ENCODE measurements at regions not wholly inside any gene's neighbourhood (a gene's known extent, or its start where the extent isn't known, plus 50 kb on each side); places are given as distances from the start of the nearest gene placed in this dataset.

GRCh38 chr11:135061166-135061565, 649.1 kb upstream of the B3GAT1 start (continued):
- no peak for TF ChIP-seq ZNF136 (CRISPR knock-in tag; IDR thresholded peaks at IDR 0.05; ENCODE audit: low read depth)
- TF ChIP-seq STAG1 (CRISPR knock-in tag; IDR thresholded peaks at IDR 0.05) = no peak
- TF ChIP-seq, protein P1, sequence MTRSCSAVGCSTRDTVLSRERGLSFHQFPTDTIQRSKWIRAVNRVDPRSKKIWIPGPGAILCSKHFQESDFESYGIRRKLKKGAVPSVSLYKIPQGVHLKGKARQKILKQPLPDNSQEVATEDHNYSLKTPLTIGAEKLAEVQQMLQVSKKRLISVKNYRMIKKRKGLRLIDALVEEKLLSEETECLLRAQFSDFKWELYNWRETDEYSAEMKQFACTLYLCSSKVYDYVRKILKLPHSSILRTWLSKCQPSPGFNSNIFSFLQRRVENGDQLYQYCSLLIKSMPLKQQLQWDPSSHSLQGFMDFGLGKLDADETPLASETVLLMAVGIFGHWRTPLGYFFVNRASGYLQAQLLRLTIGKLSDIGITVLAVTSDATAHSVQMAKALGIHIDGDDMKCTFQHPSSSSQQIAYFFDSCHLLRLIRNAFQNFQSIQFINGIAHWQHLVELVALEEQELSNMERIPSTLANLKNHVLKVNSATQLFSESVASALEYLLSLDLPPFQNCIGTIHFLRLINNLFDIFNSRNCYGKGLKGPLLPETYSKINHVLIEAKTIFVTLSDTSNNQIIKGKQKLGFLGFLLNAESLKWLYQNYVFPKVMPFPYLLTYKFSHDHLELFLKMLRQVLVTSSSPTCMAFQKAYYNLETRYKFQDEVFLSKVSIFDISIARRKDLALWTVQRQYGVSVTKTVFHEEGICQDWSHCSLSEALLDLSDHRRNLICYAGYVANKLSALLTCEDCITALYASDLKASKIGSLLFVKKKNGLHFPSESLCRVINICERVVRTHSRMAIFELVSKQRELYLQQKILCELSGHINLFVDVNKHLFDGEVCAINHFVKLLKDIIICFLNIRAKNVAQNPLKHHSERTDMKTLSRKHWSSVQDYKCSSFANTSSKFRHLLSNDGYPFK (CRISPR knock-in tag; IDR thresholded peaks at IDR 0.05; ENCODE audit: borderline replicate concordance) = no peak
- no peak for TF ChIP-seq SP4 (CRISPR knock-in tag; IDR thresholded peaks at IDR 0.05)
- no peak for TF ChIP-seq POLR2AphosphoS5 (IDR thresholded peaks at IDR 0.05; ENCODE audit: low read depth, low read length)
- TF ChIP-seq, protein P2, sequence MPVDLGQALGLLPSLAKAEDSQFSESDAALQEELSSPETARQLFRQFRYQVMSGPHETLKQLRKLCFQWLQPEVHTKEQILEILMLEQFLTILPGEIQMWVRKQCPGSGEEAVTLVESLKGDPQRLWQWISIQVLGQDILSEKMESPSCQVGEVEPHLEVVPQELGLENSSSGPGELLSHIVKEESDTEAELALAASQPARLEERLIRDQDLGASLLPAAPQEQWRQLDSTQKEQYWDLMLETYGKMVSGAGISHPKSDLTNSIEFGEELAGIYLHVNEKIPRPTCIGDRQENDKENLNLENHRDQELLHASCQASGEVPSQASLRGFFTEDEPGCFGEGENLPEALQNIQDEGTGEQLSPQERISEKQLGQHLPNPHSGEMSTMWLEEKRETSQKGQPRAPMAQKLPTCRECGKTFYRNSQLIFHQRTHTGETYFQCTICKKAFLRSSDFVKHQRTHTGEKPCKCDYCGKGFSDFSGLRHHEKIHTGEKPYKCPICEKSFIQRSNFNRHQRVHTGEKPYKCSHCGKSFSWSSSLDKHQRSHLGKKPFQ (CRISPR knock-in tag; IDR thresholded peaks at IDR 0.05; ENCODE audit: insufficient replicate concordance) = no peak
- TF ChIP-seq, protein P3, sequence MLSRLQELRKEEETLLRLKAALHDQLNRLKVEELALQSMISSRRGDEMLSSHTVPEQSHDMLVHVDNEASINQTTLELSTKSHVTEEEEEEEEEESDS (CRISPR knock-in tag; IDR thresholded peaks at IDR 0.05; ENCODE audit: borderline replicate concordance) = no peak

GRCh38 chr11:135046986-135047385, 634.9 kb upstream of the B3GAT1 start:
- 11% methylated on average over 7 of the region's 13 CpGs for WGBS (ENCODE audit: low lambda C conversion rate)
- Histone ChIP-seq H3K9me3 (ENCODE audit: low read length) (no peaks in the 10 kb centered on the region), H3K36me3 (replicated peaks in 1 of 2; ENCODE audit: control insufficient read depth in 1 of 2, insufficient read depth in 2 of 2, low read length in 2 of 2) (no peaks in the 10 kb centered on the region), H3K4me1 (ENCODE audit: insufficient read depth, low read length) (peaks cover 11% of the 10 kb centered on the region), H3K4me2 (ENCODE audit: low read depth, low read length) (no peak overlapping the region), H4K20me1 (ENCODE audit: insufficient read depth, low read length) (no peaks in the 10 kb centered on the region; the same call in 1 of the 2 replicates), H3K79me2 (ENCODE audit: insufficient read depth, low read length) (no peaks in the 10 kb centered on the region), H3K27me3 (ENCODE audit: control insufficient read depth in 1 of 2, insufficient read depth in 2 of 2, low read length in 2 of 2) (peaks cover 2 to 4% of the 10 kb centered on the region in 2 experiments; a peak in 2 of 5 replicates), H3K27ac (ENCODE audit: extremely low read length, insufficient read depth, low read length) (no peak overlapping the region), H2AFZ (ENCODE audit: low read length) (no peak overlapping the region), H3K4me3 (replicated peaks in 1 of 3; ENCODE audit: insufficient read depth in 1 of 3, low read depth in 2 of 3, low read length in 3 of 3) (no peak overlapping the region), H3K9ac (ENCODE audit: insufficient read depth, low read depth, low read length) (no peak overlapping the region)
- in situ Hi-C loops (cut with HindIII; ENCODE audit: extremely low pct_ligation_motif_present, low pct_unique_long_range_greater_than_20kb) (no loop called here), intact Hi-C loops (cut with micrococcal nuclease; ENCODE audit: unreplicated experiment) (no loop called here)
- FAIRE-seq (no peak), DNase-seq (ENCODE audit: low spot score) (no peak), ATAC-seq (no peak)
- CTCF ChIA-PET (ENCODE audit: low intra/inter-chr PET ratio, low total read pairs) = no interaction called here
- POLR2A ChIA-PET = no interaction called here
- no TSS peak for BruUV-seq (replicated peaks)
- TF ChIP-seq GRHL1 (CRISPR knock-in tag; conservative IDR thresholded peaks at IDR 0.05) = no peak
- TF ChIP-seq, protein P4, sequence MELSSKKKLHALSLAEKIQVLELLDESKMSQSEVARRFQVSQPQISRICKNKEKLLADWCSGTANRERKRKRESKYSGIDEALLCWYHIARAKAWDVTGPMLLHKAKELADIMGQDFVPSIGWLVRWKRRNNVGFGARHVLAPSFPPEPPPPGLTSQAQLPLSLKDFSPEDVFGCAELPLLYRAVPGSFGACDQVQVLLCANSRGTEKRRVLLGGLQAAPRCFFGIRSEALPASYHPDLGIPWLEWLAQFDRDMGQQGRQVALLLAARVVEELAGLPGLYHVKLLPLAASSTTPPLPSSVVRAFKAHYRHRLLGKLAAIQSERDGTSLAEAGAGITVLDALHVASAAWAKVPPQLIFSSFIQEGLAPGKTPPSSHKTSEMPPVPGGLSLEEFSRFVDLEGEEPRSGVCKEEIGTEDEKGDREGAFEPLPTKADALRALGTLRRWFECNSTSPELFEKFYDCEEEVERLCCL (CRISPR knock-in tag; IDR thresholded peaks at IDR 0.05; ENCODE audit: borderline replicate concordance) = no peak
- TF ChIP-seq GABPA (IDR thresholded peaks at IDR 0.05; ENCODE audit: low read depth, low read length) = no peak
- TF ChIP-seq GABPA (CRISPR knock-in tag; IDR thresholded peaks at IDR 0.05; ENCODE audit: low read depth) = no peak
- no peak for TF ChIP-seq WIZ (CRISPR knock-in tag; IDR thresholded peaks at IDR 0.05)
- TF ChIP-seq, protein P5, sequence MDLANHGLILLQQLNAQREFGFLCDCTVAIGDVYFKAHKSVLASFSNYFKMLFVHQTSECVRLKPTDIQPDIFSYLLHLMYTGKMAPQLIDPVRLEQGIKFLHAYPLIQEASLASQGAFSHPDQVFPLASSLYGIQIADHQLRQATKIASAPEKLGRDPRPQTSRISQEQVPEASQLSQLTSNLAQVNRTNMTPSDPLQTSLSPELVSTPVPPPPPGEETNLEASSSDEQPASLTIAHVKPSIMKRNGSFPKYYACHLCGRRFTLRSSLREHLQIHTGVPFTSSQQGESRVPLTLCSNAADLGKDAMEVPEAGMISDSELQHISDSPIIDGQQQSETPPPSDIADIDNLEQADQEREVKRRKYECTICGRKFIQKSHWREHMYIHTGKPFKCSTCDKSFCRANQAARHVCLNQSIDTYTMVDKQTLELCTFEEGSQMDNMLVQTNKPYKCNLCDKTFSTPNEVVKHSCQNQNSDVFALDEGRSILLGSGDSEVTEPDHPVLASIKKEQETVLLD (CRISPR knock-in tag; IDR thresholded peaks at IDR 0.05; ENCODE audit: low read depth) = no peak
- TF ChIP-seq ZSCAN25 (CRISPR knock-in tag; IDR thresholded peaks at IDR 0.05) = no peak
- TF ChIP-seq ZNF850 (CRISPR knock-in tag; conservative IDR thresholded peaks at IDR 0.05) = no peak
